Osteocyte (in vitro differentiated cells): ENCODE measurements at regions not wholly inside any gene's neighbourhood (a gene's known extent, or its start where the extent isn't known, plus 50 kb on each side); places are given as distances from the start of the nearest gene placed in this dataset.

Source experiments
- DNase-seq: peaks from one replicate; pipeline ENCODE4 v3.0.0; 2021; ENCODE audit warnings: mixed read lengths; ENCODE audit not compliant: unreplicated experiment; ENCODE audit errors: extremely low spot score
- H3K27ac Mint-ChIP-seq: one replicate; pipeline ENCODE4 v1.8.0; 2021; ENCODE audit warnings: mild to moderate bottlenecking, mixed read lengths; ENCODE audit not compliant: unreplicated experiment
- H3K27me3 Mint-ChIP-seq: one replicate; pipeline ENCODE4 v1.8.0; 2021; ENCODE audit warnings: mixed read lengths; ENCODE audit not compliant: unreplicated experiment
- H3K36me3 Mint-ChIP-seq: one replicate; pipeline ENCODE4 v1.8.0; 2021; ENCODE audit warnings: mixed read lengths; ENCODE audit not compliant: unreplicated experiment
- H3K4me1 Mint-ChIP-seq: one replicate; pipeline ENCODE4 v1.8.0; 2021; ENCODE audit warnings: mixed read lengths; ENCODE audit not compliant: unreplicated experiment
- H3K4me3 Mint-ChIP-seq: one replicate; pipeline ENCODE4 v1.8.0; 2021; ENCODE audit warnings: mild to moderate bottlenecking, moderate library complexity, mixed read lengths; ENCODE audit not compliant: unreplicated experiment
- H3K9me3 Mint-ChIP-seq: one replicate; pipeline ENCODE4 v1.8.0; 2021; ENCODE audit warnings: mixed read lengths; ENCODE audit not compliant: unreplicated experiment
- TF ChIP-seq, protein P1 (sequence below): fragments of 200-600 bp; sonication (generic); IDR thresholded peaks from 2 replicates; pipeline ENCODE4 v1.5.0; 2021; ENCODE audit warnings: antibody characterized with exemption, mild to moderate bottlenecking, moderate library complexity

GRCh38 chr7:156119771-156120170 is 307.5 kb upstream of the SHH start:
- Mint-ChIP-seq H3K4me3 (no peak overlapping the region), H3K27me3 (no peaks in the 10 kb centered on the region), H3K9me3 (peaks cover 8% of the 10 kb centered on the region), H3K27ac (no peak overlapping the region), H3K4me1 (no peaks in the 10 kb centered on the region), H3K36me3 (no peaks in the 10 kb centered on the region)
- TF ChIP-seq, protein P1, sequence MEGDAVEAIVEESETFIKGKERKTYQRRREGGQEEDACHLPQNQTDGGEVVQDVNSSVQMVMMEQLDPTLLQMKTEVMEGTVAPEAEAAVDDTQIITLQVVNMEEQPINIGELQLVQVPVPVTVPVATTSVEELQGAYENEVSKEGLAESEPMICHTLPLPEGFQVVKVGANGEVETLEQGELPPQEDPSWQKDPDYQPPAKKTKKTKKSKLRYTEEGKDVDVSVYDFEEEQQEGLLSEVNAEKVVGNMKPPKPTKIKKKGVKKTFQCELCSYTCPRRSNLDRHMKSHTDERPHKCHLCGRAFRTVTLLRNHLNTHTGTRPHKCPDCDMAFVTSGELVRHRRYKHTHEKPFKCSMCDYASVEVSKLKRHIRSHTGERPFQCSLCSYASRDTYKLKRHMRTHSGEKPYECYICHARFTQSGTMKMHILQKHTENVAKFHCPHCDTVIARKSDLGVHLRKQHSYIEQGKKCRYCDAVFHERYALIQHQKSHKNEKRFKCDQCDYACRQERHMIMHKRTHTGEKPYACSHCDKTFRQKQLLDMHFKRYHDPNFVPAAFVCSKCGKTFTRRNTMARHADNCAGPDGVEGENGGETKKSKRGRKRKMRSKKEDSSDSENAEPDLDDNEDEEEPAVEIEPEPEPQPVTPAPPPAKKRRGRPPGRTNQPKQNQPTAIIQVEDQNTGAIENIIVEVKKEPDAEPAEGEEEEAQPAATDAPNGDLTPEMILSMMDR, result no peak
- no peak for DNase-seq

GRCh38 chr7:156118248-156118645 is 306.0 kb upstream of the SHH start:
- Mint-ChIP-seq H3K27ac (no peak overlapping the region), H3K27me3 (no peaks in the 10 kb centered on the region), H3K9me3 (peaks cover 8% of the 10 kb centered on the region), H3K4me1 (no peaks in the 10 kb centered on the region), H3K36me3 (no peaks in the 10 kb centered on the region), H3K4me3 (no peak overlapping the region)
- DNase-seq, result no peak
- TF ChIP-seq, protein P1, result no peak

GRCh38 chr7:156117542-156118247 is 305.4 kb upstream of the SHH start:
- Mint-ChIP-seq H3K27ac (no peak overlapping the region), H3K9me3 (peaks cover 8% of the 10 kb centered on the region), H3K36me3 (no peaks in the 10 kb centered on the region), H3K4me1 (no peaks in the 10 kb centered on the region), H3K4me3 (no peak overlapping the region), H3K27me3 (no peaks in the 10 kb centered on the region)
- DNase-seq, result no peak
- TF ChIP-seq, protein P1, result no peak

- TF ChIP-seq, protein P1, result no peak
- Mint-ChIP-seq H3K36me3 (no peaks in the 10 kb centered on the region), H3K27me3 (no peaks in the 10 kb centered on the region), H3K4me3 (no peak overlapping the region), H3K4me1 (no peaks in the 10 kb centered on the region), H3K9me3 (peaks cover 6% of the 10 kb centered on the region), H3K27ac (no peak overlapping the region)
- DNase-seq, result no peak
Measured at GRCh38 chr7:156116514-156117215, 304.4 kb upstream of the SHH start.

GRCh38 chr7:156115582-156115981 is 303.3 kb upstream of the SHH start:
- no peak overlapping the region for H3K4me3 Mint-ChIP-seq
- H3K9me3 Mint-ChIP-seq, result peaks cover 9% of the 10 kb centered on the region
- DNase-seq, result peak; percentile 70
- H3K36me3 Mint-ChIP-seq, result no peaks in the 10 kb centered on the region
- H3K27ac Mint-ChIP-seq, result no peak overlapping the region
- no peaks in the 10 kb centered on the region for H3K4me1 Mint-ChIP-seq
- TF ChIP-seq, protein P1, result no peak
- H3K27me3 Mint-ChIP-seq, result no peaks in the 10 kb centered on the region
